ENCODE measurements at regions not wholly inside any gene's neighbourhood (a gene's known extent, or its start where the extent isn't known, plus 50 kb on each side); places are given as distances from the start of the nearest gene placed in this dataset.

DNA sequence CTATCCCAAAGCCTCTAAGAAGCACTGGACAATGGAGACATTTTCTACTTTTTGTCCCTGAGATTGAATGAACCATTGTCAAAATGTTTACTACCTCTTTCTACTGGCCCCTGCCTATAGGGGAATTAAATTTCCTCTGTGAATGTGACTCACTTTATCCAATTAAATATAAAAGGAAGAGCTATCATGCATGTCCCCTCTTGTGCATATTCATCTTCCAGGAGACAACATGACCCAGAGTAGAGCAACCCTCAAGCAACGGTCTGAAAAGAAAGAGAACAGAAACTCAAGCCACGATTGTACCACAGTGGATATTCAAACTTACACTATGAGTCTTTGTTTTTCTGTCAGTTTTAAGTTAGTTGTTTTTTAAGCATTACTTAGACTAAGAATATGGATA, 938.4 kb upstream of the ATXN7L3B start:
- TF ChIP-seq POLR2AphosphoS5 (IDR thresholded peaks at IDR 0.05; ENCODE audit: low read depth) (no peak), NANOG (IDR thresholded peaks at IDR 0.05; ENCODE audit: borderline replicate concordance) (no peak), STAT1 (IDR thresholded peaks at IDR 0.05; ENCODE audit: unreplicated experiment) (no peak), EZH2phosphoT487 (IDR thresholded peaks at IDR 0.05; ENCODE audit: unreplicated experiment) (no peak), ZNF331 (CRISPR knock-in tag; IDR thresholded peaks at IDR 0.05; ENCODE audit: low read depth) (no peak), JUNB (IDR thresholded peaks at IDR 0.05; ENCODE audit: unreplicated experiment) (no peak), EZH2 (IDR thresholded peaks at IDR 0.05; ENCODE audit: low read depth, unreplicated experiment) (no peak), CREB1 (CRISPR knock-in tag; IDR thresholded peaks at IDR 0.05; ENCODE audit: low read depth) (no peak), ZNF114 (CRISPR knock-in tag; IDR thresholded peaks at IDR 0.05) (no peak)
- TF ChIP-seq, protein P1, sequence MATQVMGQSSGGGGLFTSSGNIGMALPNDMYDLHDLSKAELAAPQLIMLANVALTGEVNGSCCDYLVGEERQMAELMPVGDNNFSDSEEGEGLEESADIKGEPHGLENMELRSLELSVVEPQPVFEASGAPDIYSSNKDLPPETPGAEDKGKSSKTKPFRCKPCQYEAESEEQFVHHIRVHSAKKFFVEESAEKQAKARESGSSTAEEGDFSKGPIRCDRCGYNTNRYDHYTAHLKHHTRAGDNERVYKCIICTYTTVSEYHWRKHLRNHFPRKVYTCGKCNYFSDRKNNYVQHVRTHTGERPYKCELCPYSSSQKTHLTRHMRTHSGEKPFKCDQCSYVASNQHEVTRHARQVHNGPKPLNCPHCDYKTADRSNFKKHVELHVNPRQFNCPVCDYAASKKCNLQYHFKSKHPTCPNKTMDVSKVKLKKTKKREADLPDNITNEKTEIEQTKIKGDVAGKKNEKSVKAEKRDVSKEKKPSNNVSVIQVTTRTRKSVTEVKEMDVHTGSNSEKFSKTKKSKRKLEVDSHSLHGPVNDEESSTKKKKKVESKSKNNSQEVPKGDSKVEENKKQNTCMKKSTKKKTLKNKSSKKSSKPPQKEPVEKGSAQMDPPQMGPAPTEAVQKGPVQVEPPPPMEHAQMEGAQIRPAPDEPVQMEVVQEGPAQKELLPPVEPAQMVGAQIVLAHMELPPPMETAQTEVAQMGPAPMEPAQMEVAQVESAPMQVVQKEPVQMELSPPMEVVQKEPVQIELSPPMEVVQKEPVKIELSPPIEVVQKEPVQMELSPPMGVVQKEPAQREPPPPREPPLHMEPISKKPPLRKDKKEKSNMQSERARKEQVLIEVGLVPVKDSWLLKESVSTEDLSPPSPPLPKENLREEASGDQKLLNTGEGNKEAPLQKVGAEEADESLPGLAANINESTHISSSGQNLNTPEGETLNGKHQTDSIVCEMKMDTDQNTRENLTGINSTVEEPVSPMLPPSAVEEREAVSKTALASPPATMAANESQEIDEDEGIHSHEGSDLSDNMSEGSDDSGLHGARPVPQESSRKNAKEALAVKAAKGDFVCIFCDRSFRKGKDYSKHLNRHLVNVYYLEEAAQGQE (IDR thresholded peaks at IDR 0.05; ENCODE audit: unreplicated experiment), result no peak
- TF ChIP-seq, protein P2, sequence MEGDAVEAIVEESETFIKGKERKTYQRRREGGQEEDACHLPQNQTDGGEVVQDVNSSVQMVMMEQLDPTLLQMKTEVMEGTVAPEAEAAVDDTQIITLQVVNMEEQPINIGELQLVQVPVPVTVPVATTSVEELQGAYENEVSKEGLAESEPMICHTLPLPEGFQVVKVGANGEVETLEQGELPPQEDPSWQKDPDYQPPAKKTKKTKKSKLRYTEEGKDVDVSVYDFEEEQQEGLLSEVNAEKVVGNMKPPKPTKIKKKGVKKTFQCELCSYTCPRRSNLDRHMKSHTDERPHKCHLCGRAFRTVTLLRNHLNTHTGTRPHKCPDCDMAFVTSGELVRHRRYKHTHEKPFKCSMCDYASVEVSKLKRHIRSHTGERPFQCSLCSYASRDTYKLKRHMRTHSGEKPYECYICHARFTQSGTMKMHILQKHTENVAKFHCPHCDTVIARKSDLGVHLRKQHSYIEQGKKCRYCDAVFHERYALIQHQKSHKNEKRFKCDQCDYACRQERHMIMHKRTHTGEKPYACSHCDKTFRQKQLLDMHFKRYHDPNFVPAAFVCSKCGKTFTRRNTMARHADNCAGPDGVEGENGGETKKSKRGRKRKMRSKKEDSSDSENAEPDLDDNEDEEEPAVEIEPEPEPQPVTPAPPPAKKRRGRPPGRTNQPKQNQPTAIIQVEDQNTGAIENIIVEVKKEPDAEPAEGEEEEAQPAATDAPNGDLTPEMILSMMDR (conservative IDR thresholded peaks at IDR 0.05; ENCODE audit: low read depth in 2 of 2), result no peak
- TF ChIP-seq, protein P3, sequence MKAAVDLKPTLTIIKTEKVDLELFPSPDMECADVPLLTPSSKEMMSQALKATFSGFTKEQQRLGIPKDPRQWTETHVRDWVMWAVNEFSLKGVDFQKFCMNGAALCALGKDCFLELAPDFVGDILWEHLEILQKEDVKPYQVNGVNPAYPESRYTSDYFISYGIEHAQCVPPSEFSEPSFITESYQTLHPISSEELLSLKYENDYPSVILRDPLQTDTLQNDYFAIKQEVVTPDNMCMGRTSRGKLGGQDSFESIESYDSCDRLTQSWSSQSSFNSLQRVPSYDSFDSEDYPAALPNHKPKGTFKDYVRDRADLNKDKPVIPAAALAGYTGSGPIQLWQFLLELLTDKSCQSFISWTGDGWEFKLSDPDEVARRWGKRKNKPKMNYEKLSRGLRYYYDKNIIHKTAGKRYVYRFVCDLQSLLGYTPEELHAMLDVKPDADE (IDR thresholded peaks at IDR 0.05), result no peak
- TF ChIP-seq, protein P4, sequence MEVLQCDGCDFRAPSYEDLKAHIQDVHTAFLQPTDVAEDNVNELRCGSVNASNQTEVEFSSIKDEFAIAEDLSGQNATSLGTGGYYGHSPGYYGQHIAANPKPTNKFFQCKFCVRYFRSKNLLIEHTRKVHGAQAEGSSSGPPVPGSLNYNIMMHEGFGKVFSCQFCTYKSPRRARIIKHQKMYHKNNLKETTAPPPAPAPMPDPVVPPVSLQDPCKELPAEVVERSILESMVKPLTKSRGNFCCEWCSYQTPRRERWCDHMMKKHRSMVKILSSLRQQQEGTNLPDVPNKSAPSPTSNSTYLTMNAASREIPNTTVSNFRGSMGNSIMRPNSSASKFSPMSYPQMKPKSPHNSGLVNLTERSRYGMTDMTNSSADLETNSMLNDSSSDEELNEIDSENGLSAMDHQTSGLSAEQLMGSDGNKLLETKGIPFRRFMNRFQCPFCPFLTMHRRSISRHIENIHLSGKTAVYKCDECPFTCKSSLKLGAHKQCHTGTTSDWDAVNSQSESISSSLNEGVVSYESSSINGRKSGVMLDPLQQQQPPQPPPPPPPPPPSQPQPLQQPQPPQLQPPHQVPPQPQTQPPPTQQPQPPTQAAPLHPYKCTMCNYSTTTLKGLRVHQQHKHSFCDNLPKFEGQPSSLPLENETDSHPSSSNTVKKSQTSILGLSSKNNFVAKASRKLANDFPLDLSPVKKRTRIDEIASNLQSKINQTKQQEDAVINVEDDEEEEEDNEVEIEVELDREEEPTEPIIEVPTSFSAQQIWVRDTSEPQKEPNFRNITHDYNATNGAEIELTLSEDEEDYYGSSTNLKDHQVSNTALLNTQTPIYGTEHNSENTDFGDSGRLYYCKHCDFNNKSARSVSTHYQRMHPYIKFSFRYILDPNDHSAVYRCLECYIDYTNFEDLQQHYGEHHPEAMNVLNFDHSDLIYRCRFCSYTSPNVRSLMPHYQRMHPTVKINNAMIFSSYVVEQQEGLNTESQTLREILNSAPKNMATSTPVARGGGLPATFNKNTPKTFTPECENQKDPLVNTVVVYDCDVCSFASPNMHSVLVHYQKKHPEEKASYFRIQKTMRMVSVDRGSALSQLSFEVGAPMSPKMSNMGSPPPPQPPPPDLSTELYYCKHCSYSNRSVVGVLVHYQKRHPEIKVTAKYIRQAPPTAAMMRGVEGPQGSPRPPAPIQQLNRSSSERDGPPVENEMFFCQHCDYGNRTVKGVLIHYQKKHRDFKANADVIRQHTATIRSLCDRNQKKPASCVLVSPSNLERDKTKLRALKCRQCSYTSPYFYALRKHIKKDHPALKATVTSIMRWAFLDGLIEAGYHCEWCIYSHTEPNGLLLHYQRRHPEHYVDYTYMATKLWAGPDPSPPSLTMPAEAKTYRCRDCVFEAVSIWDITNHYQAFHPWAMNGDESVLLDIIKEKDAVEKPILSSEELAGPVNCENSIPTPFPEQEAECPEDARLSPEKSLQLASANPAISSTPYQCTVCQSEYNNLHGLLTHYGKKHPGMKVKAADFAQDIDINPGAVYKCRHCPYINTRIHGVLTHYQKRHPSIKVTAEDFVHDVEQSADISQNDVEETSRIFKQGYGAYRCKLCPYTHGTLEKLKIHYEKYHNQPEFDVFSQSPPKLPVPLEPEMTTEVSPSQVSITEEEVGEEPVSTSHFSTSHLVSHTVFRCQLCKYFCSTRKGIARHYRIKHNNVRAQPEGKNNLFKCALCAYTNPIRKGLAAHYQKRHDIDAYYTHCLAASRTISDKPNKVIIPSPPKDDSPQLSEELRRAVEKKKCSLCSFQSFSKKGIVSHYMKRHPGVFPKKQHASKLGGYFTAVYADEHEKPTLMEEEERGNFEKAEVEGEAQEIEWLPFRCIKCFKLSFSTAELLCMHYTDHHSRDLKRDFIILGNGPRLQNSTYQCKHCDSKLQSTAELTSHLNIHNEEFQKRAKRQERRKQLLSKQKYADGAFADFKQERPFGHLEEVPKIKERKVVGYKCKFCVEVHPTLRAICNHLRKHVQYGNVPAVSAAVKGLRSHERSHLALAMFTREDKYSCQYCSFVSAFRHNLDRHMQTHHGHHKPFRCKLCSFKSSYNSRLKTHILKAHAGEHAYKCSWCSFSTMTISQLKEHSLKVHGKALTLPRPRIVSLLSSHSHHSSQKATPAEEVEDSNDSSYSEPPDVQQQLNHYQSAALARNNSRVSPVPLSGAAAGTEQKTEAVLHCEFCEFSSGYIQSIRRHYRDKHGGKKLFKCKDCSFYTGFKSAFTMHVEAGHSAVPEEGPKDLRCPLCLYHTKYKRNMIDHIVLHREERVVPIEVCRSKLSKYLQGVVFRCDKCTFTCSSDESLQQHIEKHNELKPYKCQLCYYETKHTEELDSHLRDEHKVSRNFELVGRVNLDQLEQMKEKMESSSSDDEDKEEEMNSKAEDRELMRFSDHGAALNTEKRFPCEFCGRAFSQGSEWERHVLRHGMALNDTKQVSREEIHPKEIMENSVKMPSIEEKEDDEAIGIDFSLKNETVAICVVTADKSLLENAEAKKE (CRISPR knock-in tag; IDR thresholded peaks at IDR 0.05), result no peak
- H3K27me3 Mint-ChIP-seq (ENCODE audit: insufficient read depth, low read depth, poor library complexity), result no peaks in the 10 kb centered on the region
- Histone ChIP-seq H3F3A (replicated peaks; ENCODE audit: low read depth) (no peaks in the 10 kb centered on the region), H3K27ac (ENCODE audit: low read depth) (no peak overlapping the region), H3K9me2 (ENCODE audit: insufficient read depth) (no peaks in the 10 kb centered on the region), H3K4me1 (ENCODE audit: insufficient read depth) (peaks cover 6% of the 10 kb centered on the region; the same call in 1 of the 2 replicates), H3K79me2 (replicated peaks; ENCODE audit: insufficient read depth) (no peaks in the 10 kb centered on the region), H2AFZ (no peak overlapping the region), H3K36me3 (ENCODE audit: insufficient read depth) (no peaks in the 10 kb centered on the region), H3K27me3 (ENCODE audit: insufficient read depth) (no peaks in the 10 kb centered on the region), H3K4me3 (no peak overlapping the region), H3K4me2 (0 out of 2 replicates have a peak overlapping the region, but pooled peaks have one; percentile 20), H4K20me1 (replicated peaks; ENCODE audit: insufficient read depth) (no peaks in the 10 kb centered on the region)
- H3K36me3 Mint-ChIP-seq (ENCODE audit: low read depth), result no peaks in the 10 kb centered on the region
- H3K4me1 Mint-ChIP-seq, result peaks cover 17% of the 10 kb centered on the region; the same call in 2 of the 3 replicates
- no peak overlapping the region for H3K27ac Mint-ChIP-seq
- H3K9me3 Mint-ChIP-seq, result no peaks in the 10 kb centered on the region
- DNase-seq (ENCODE audit: low spot score), result no peak
- H3K4me3 Mint-ChIP-seq, result no peak overlapping the region
- ATAC-seq, result no peak

Data from GM23338 (cell line).